CD4-positive, alpha-beta T cell (primary cell): ENCODE measurements at regions not wholly inside any gene's neighbourhood (a gene's known extent, or its start where the extent isn't known, plus 50 kb on each side); places are given as distances from the start of the nearest gene placed in this dataset.

Experiments used
- ATAC-seq: fragments of 200-7000 bp; cut with Tn5 transposase; one replicate; pipeline ENCODE4 v1.10.0; 2022; ENCODE audit warnings: mild to moderate bottlenecking; ENCODE audit not compliant: poor library complexity
- CTCF ChIA-PET: fragments of 350-600 bp; sonication (Branson Sonifier 250); formaldehyde crosslinking; loops from one replicate; lab custom pipeline; 2021; ENCODE audit warnings: antibody characterized with exemption, inconsistent platforms; lab: Charles Lee
- POLR2A ChIA-PET: fragments of 350-600 bp; sonication (Branson Sonifier 250); formaldehyde crosslinking; loops from one replicate; lab custom pipeline; 2021; ENCODE audit warnings: antibody characterized with exemption, inconsistent platforms; lab: Charles Lee
- DNase-seq, 14 experiments: peaks; one replicate each; pipeline ENCODE4 v3.0.0-alpha.2; 2013 to 2020; ENCODE audit warnings: mixed read lengths in 2 of 14
- H3K27ac ChIP-seq, 2 donors: one replicate each; pipeline versions ENCODE4 v1.5.1 to v1.7.0; 2013; ENCODE audit warnings: low read length in 2 of 2, low read depth in 1 of 2, mild to moderate bottlenecking in 1 of 2
- H3K27me3 ChIP-seq, 2 experiments: 1 replicate in 1 of 2; 2 replicates in 1 of 2; pipeline versions ENCODE4 v1.6.1 to v1.7.0; 2013; ENCODE audit warnings: low read length in 2 of 2, control low read depth in 1 of 2, mild to moderate bottlenecking in 1 of 2, moderate library complexity in 1 of 2; ENCODE audit not compliant: insufficient read depth in 2 of 2, control insufficient read depth in 1 of 2
- H3K36me3 ChIP-seq: one replicate; pipeline ENCODE4 v1.6.1; 2013; ENCODE audit warnings: low read length, control low read depth; ENCODE audit not compliant: insufficient read depth
- H3K4me1 ChIP-seq: one replicate; pipeline ENCODE4 v1.6.1; 2013; ENCODE audit warnings: low read length, control low read depth; ENCODE audit not compliant: insufficient read depth
- H3K4me3 ChIP-seq: one replicate; pipeline ENCODE4 v1.5.1; 2013; ENCODE audit warnings: mild to moderate bottlenecking, low read length, moderate library complexity
- H3K9me3 ChIP-seq, 2 experiments: 1 replicate in 1 of 2; 2 replicates in 1 of 2; pipeline versions ENCODE4 v1.6.1 to v1.7.0; 2013; ENCODE audit warnings: low read length in 2 of 2, mild to moderate bottlenecking in 2 of 2, control low read depth in 1 of 2, moderate library complexity in 1 of 2; ENCODE audit not compliant: control insufficient read depth in 1 of 2, insufficient read depth in 1 of 2
- H3K27ac Mint-ChIP-seq: one replicate; pipeline ENCODE4 v1.8.0; 2020; ENCODE audit warnings: mixed read lengths
- H3K27me3 Mint-ChIP-seq: one replicate; pipeline ENCODE4 v1.8.0; 2021; ENCODE audit warnings: mixed read lengths
- H3K36me3 Mint-ChIP-seq: one replicate; pipeline ENCODE4 v1.8.0; 2021; ENCODE audit warnings: low read depth, mixed read lengths
- H3K4me1 Mint-ChIP-seq: one replicate; pipeline ENCODE4 v1.8.0; 2021; ENCODE audit warnings: low read depth, mixed read lengths
- H3K4me3 Mint-ChIP-seq: one replicate; pipeline ENCODE4 v1.8.0; 2020; ENCODE audit warnings: mild to moderate bottlenecking, mixed read lengths
- H3K9me3 Mint-ChIP-seq: one replicate; pipeline ENCODE4 v1.8.0; 2020; ENCODE audit warnings: mixed read lengths
- CTCF ChIP-seq: fragments of 200-600 bp; IDR thresholded peaks from one replicate; pipeline ENCODE4 v1.8.0; 2022; ENCODE audit warnings: antibody characterized with exemption, mild to moderate bottlenecking
- intact Hi-C, 2 experiments: fragments of 100-400 bp; cut with DNase I in 1 of 2; cut with micrococcal nuclease in 1 of 2; formaldehyde crosslinking; loops; one replicate each; pipeline versions ENCODE4 v1.15.1 to v1.9.0; 2023 to 2025; cut with DNase I, micrococcal nuclease

GRCh38 chr2:14735696-14736095 is 103.2 kb downstream of the LRATD1 start:
- no peak for DNase-seq
- no peaks in the 10 kb centered on the region for H3K9me3 ChIP-seq
- H3K27me3 Mint-ChIP-seq = no peaks in the 10 kb centered on the region
- no peaks in the 10 kb centered on the region for H3K4me1 ChIP-seq
- intact Hi-C loops = no loop called here
- H3K9me3 Mint-ChIP-seq = peaks cover 18% of the 10 kb centered on the region
- no peaks in the 10 kb centered on the region for H3K36me3 ChIP-seq
- no peak overlapping the region for H3K27ac Mint-ChIP-seq
- no peaks in the 10 kb centered on the region for H3K4me1 Mint-ChIP-seq
- no peak overlapping the region for H3K4me3 Mint-ChIP-seq
- TF ChIP-seq CTCF = no peak
- H3K27ac ChIP-seq = no peak overlapping the region
- H3K4me3 ChIP-seq = no peak overlapping the region
- CTCF ChIA-PET = no interaction called here
- ATAC-seq = no peak
- POLR2A ChIA-PET = no interaction called here
- H3K27me3 ChIP-seq = no peaks in the 10 kb centered on the region
- no peaks in the 10 kb centered on the region for H3K36me3 Mint-ChIP-seq

- H3K27ac Mint-ChIP-seq = no peak overlapping the region
- H3K4me3 ChIP-seq = no peak overlapping the region
- no peaks in the 10 kb centered on the region for H3K27me3 Mint-ChIP-seq
- no peak for TF ChIP-seq CTCF
- no peaks in the 10 kb centered on the region for H3K36me3 Mint-ChIP-seq
- no peak overlapping the region for H3K4me3 Mint-ChIP-seq
- peaks cover 17% of the 10 kb centered on the region for H3K9me3 Mint-ChIP-seq
- H3K4me1 Mint-ChIP-seq = no peaks in the 10 kb centered on the region
- POLR2A ChIA-PET = no interaction called here
- H3K9me3 ChIP-seq = no peaks in the 10 kb centered on the region
- H3K36me3 ChIP-seq = no peaks in the 10 kb centered on the region
- no peaks in the 10 kb centered on the region for H3K27me3 ChIP-seq
- intact Hi-C loops = no loop called here
- H3K4me1 ChIP-seq = no peaks in the 10 kb centered on the region
- CTCF ChIA-PET = no interaction called here
- ATAC-seq (no peak), DNase-seq (no peak)
- no peak overlapping the region for H3K27ac ChIP-seq
Observed at GRCh38 chr2:14737201-14737600, 104.7 kb downstream of the LRATD1 start.

- ChIA-PET CTCF (no interaction called here), POLR2A (no interaction called here)
- no peaks in the 10 kb centered on the region for H3K4me1 ChIP-seq
- ATAC-seq (no peak), DNase-seq (no peak)
- H3K27me3 Mint-ChIP-seq = no peaks in the 10 kb centered on the region
- no peak overlapping the region for H3K4me3 ChIP-seq
- no peak overlapping the region for H3K4me3 Mint-ChIP-seq
- intact Hi-C loops = no loop called here
- H3K9me3 Mint-ChIP-seq = peaks cover 2% of the 10 kb centered on the region
- no peaks in the 10 kb centered on the region for H3K9me3 ChIP-seq
- H3K4me1 Mint-ChIP-seq = no peaks in the 10 kb centered on the region
- no peak for TF ChIP-seq CTCF
- H3K36me3 Mint-ChIP-seq = no peaks in the 10 kb centered on the region
- no peaks in the 10 kb centered on the region for H3K36me3 ChIP-seq
- H3K27ac Mint-ChIP-seq = no peak overlapping the region
- H3K27me3 ChIP-seq = no peaks in the 10 kb centered on the region
- no peak overlapping the region for H3K27ac ChIP-seq
Observed at GRCh38 chr2:14743861-14744260, 111.3 kb downstream of the LRATD1 start.
